Activated CD4-positive, alpha-beta T cell treated with anti-CD3 and anti-CD28 coated beads for 36 hours (primary cell): ENCODE measurements at regions not wholly inside any gene's neighbourhood (a gene's known extent, or its start where the extent isn't known, plus 50 kb on each side); places are given as distances from the start of the nearest gene placed in this dataset.

Experiments used
- ATAC-seq: fragments of 200-7000 bp; cut with Tn5 transposase; one replicate; pipeline ENCODE4 v1.10.0; 2021; ENCODE audit warnings: mild to moderate bottlenecking, moderate library complexity
- CTCF ChIA-PET: fragments of 350-600 bp; sonication (Branson Sonifier 250); formaldehyde crosslinking; loops from one replicate; lab custom pipeline; 2021; ENCODE audit warnings: antibody characterized with exemption; lab: Charles Lee
- POLR2A ChIA-PET: fragments of 350-600 bp; sonication (Branson Sonifier 250); formaldehyde crosslinking; loops from one replicate; lab custom pipeline; 2021; ENCODE audit warnings: antibody characterized with exemption, inconsistent platforms; lab: Charles Lee
- DNase-seq: peaks from one replicate; pipeline ENCODE4 v3.0.0-alpha.2; 2020
- H3K27ac Mint-ChIP-seq: one replicate; pipeline ENCODE4 v1.8.0; 2021; ENCODE audit warnings: mixed read lengths
- H3K27me3 Mint-ChIP-seq: one replicate; pipeline ENCODE4 v1.8.0; 2021; ENCODE audit warnings: mixed read lengths
- H3K36me3 Mint-ChIP-seq: one replicate; pipeline ENCODE4 v1.8.0; 2021; ENCODE audit warnings: low read depth, mixed read lengths
- H3K4me1 Mint-ChIP-seq: one replicate; pipeline ENCODE4 v1.8.0; 2021; ENCODE audit warnings: mixed read lengths
- H3K4me3 Mint-ChIP-seq: one replicate; pipeline ENCODE4 v1.8.0; 2021; ENCODE audit warnings: mild to moderate bottlenecking, moderate library complexity, mixed read lengths
- H3K9me3 Mint-ChIP-seq: one replicate; pipeline ENCODE4 v1.8.0; 2021; ENCODE audit warnings: low read depth, mixed read lengths
- intact Hi-C, 2 experiments: fragments of 100-400 bp; cut with DNase I in 1 of 2; cut with micrococcal nuclease in 1 of 2; formaldehyde crosslinking; loops; one replicate each; pipeline versions ENCODE4 v1.14.2 to v1.15.1; 2022 to 2024; cut with DNase I, micrococcal nuclease

DNA sequence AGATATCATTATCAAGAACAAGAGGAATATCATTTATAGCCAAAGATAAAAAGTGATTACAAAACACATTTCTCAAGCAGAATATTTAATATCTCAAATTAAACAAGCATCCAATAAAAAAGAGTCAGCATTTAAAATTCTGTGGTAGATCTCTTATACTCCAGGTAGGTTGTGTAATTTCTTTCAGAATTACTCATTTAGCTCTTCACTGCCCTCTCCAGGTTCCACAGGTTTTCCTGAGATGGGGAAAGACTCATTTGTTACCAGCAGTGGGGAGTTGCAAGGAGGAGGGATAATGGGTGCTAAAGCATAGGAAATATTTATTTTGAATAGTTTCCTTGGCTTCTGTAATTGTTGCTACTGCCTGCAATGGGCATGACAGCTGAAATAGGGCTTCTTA is 83.1 kb upstream of the RASGRP1 start:
- Mint-ChIP-seq H3K27me3 (no peaks in the 10 kb centered on the region), H3K27ac (peak overlapping the region; percentile 34), H3K9me3 (peaks cover 7% of the 10 kb centered on the region), H3K4me3 (no peak overlapping the region), H3K36me3 (peaks cover 2% of the 10 kb centered on the region), H3K4me1 (peaks cover 75% of the 10 kb centered on the region)
- ChIA-PET CTCF (interaction anchor here (1.1 to 2.4 kb wide), 13 partner anchors 9 to 84 kb away, joined by 3 to 11 read pairs (median 5); partner anchors contain the start of gene RASGRP1), POLR2A (interaction anchor here (0.6 to 0.7 kb wide), 2 partner anchors 35 to 84 kb away, joined by 3 to 12 read pairs; no protein-coding TSS in a partner anchor)
- DNase-seq (no peak), ATAC-seq (no peak)
- intact Hi-C loops = no loop called here

DNA sequence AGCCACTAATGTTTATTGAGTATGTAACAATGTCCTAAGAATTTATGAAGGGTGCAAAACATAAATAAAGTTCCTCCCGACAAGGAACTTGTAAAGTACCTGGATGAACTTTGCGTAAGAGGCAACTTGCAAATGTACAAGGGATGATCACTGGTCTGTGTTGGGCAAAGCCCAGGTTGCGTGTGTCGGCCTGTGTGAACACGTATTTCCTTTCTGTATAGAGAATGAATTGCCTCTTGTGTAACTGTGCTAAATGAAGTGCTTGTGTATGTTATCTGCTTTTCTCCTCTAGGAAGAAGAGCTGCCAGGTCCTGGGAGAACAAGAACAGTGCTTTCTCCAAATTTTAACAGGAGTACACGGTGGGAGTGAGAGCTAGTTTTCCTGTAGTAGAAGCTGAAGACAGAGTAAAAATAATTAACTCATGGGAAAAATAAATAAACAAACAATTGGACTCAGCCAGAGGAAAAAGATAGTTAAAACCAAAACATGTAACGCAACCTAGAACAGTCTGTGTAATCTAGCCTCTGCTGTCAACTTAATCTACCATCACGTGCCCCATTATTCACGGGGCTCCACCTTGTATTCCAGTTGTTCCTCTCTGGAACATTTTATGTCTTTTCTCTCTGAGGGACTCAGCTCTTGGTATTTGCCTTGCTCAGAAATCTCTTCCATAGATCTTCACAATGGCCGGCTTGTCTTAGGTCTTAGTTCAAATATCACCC is 83.7 kb upstream of the RASGRP1 start:
- no peaks in the 10 kb centered on the region for H3K27me3 Mint-ChIP-seq
- peaks cover 75% of the 10 kb centered on the region for H3K4me1 Mint-ChIP-seq
- intact Hi-C loops = no loop called here
- H3K9me3 Mint-ChIP-seq = peaks cover 7% of the 10 kb centered on the region
- no peak overlapping the region for H3K4me3 Mint-ChIP-seq
- ChIA-PET CTCF (interaction anchor here (0.9 to 2.4 kb wide), 19 partner anchors 9 to 84 kb away, joined by 3 to 11 read pairs (median 4); partner anchors contain the start of gene RASGRP1), POLR2A (interaction anchor here (0.7 kb wide), 1 partner anchor 84 kb away, joined by 3 read pairs; no protein-coding TSS in a partner anchor)
- ATAC-seq (no peak), DNase-seq (no peak)
- peaks cover 2% of the 10 kb centered on the region for H3K36me3 Mint-ChIP-seq
- H3K27ac Mint-ChIP-seq = peak overlapping the region; percentile 34

DNA sequence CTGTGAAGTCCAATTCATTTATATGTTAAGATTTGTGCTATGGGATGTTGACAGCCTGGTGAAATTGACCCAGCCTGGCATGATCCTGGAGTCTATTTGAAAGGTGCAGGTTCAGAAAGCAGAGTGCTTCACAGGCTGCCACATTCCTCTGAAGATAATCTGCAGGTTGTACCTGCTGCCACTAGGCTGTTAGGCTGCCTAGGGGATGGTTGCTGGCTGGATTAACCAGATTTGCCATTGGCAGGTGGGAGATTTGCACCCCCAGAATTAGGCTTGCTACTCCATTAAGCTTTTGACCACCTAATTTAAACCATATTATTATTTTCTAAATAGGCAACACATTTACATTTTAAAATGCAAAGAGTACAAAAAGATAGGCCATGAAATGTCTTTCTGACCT is 85.8 kb upstream of the RASGRP1 start:
- Mint-ChIP-seq H3K27ac (peak overlapping the region; percentile 92), H3K36me3 (peaks cover 3% of the 10 kb centered on the region), H3K4me1 (peaks cover 77% of the 10 kb centered on the region), H3K27me3 (no peaks in the 10 kb centered on the region), H3K9me3 (peaks cover 7% of the 10 kb centered on the region), H3K4me3 (no peak overlapping the region)
- ATAC-seq = no peak
- intact Hi-C loops = no loop called here
- ChIA-PET CTCF (interaction anchor here (0.6 to 4.5 kb wide), 16 partner anchors 8 to 157 kb away, joined by 3 to 44 read pairs (median 4); partner anchors contain the start of gene RASGRP1), POLR2A (no interaction called here)
- DNase-seq = no peak

DNA sequence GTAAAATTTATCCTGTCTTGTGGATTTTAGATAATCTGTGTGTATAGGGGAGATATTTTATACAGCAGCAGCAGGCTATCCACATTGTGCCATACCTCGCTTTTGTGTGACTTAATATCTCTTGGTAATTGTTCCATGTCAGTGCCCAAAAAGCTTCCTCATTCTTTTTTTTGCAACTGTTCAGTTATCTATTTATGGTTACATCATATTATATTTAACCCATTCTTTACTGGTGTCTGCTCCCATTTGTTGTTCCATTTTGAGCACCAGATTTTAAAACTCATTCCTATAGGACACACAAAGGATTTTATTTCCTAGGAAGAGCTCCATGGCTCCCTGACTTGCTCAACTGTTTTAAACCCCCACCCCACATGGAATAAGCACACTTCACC is 86.3 kb upstream of the RASGRP1 start:
- peaks cover 3% of the 10 kb centered on the region for H3K36me3 Mint-ChIP-seq
- ATAC-seq (no peak), DNase-seq (no peak)
- peaks cover 80% of the 10 kb centered on the region for H3K4me1 Mint-ChIP-seq
- CTCF ChIA-PET = interaction anchor here (0.6 to 4.5 kb wide), 21 partner anchors 8 to 157 kb away, joined by 3 to 44 read pairs (median 5); partner anchors contain the start of gene RASGRP1
- H3K4me3 Mint-ChIP-seq = peak overlapping the region; percentile 64
- no peaks in the 10 kb centered on the region for H3K27me3 Mint-ChIP-seq
- intact Hi-C loops = loop anchor here in 1 of 2 experiments (1.0 kb wide), 1 partner anchor 19 kb away; no protein-coding TSS in a partner anchor
- peak overlapping the region; percentile 92 for H3K27ac Mint-ChIP-seq
- POLR2A ChIA-PET = interaction anchor here (1.4 kb wide), 1 partner anchor 21 kb away, joined by 5 read pairs; no protein-coding TSS in a partner anchor
- peaks cover 7% of the 10 kb centered on the region for H3K9me3 Mint-ChIP-seq

DNA sequence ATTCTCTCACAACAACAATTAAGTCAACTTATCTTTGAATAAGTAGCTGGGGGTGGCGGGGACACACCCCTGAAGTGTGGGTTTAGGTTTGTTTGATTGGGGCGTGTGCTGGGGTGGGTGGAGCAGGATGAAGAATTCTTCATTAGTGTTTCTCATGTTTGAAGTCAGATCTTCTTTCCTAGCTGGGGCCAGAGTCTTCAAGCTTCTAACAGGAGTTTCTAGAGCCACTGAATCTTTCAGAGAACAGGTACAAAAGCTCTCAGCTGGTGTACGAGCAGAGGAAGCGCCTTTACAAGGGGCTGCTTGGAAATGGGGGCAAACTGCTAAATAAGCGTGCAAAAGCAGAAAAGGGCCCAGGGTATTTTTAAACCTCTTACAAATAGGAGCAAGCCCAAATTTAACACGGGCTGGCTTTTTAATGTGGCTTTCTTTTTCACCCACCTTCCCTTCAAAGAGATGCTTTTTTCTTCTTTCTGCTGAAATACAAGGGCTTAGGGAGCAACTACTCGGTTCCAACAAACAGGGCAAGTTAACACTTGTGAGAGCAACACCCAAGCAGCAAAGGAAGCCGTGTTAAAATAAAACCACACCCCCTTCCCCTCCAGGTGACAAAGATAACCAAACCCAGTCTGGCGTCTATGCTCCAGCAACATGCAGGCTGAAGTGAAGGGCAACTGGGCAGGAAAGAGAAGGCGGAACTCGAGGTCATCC is 86.9 kb upstream of the RASGRP1 start:
- Mint-ChIP-seq H3K9me3 (peaks cover 7% of the 10 kb centered on the region), H3K27ac (peak overlapping the region; percentile 92), H3K4me1 (peaks cover 80% of the 10 kb centered on the region), H3K4me3 (peak overlapping the region; percentile 64), H3K27me3 (no peaks in the 10 kb centered on the region), H3K36me3 (peaks cover 3% of the 10 kb centered on the region)
- DNase-seq (peak; percentile 68), ATAC-seq (peak; percentile 56)
- CTCF ChIA-PET = interaction anchor here (0.6 to 4.5 kb wide), 26 partner anchors 9 to 158 kb away, joined by 3 to 44 read pairs (median 4); partner anchors contain the start of gene RASGRP1
- POLR2A ChIA-PET = interaction anchor here (0.6 to 1.4 kb wide), 4 partner anchors 21 to 88 kb away, joined by 3 to 12 read pairs (median 5); no protein-coding TSS in a partner anchor
- intact Hi-C loops = loop anchor here (1.0 to 2.0 kb wide), 5 partner anchors 19 to 87 kb away; partner anchors contain the start of gene RASGRP1 (in 1 of the 2)

DNA sequence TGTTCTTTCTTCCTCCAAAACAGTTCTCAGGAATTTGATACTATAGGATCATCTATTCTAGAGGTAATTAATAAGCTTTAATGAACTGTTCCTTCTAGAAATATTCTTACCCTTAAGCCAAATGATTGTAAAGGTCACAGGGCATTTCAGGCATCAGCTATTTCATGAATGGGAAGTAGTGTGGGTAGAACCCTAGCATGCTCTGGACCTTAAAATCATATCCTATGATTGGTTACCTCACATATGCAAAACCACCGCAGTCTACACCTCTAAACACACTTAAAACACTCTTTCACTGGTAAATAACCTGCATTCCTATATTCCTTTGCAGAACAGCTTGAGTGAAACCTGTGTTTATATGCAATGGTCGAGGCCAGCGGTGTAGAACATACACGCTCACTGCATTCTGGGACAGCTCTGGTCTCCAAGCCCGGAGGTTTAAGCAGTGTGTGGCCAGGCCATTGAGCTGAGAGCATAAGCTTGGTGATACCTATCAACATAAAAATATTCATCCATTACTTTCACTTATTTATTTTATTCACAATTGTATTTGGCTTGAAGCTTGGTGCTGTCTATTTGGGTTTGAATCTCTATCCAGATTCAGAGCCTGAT is 87.7 kb upstream of the RASGRP1 start:
- no peak for ATAC-seq
- Mint-ChIP-seq H3K36me3 (peaks cover 3% of the 10 kb centered on the region), H3K4me1 (peaks cover 79% of the 10 kb centered on the region), H3K27me3 (no peaks in the 10 kb centered on the region), H3K9me3 (peaks cover 7% of the 10 kb centered on the region), H3K4me3 (peak overlapping the region; percentile 64), H3K27ac (peak overlapping the region; percentile 92)
- intact Hi-C loops = loop anchor here (2.0 kb wide), 4 partner anchors 31 to 87 kb away; partner anchors contain the start of gene RASGRP1 (in 1 of the 2)
- ChIA-PET CTCF (interaction anchor here (0.6 to 4.5 kb wide), 19 partner anchors 10 to 157 kb away, joined by 3 to 44 read pairs (median 10); partner anchors contain the start of gene RASGRP1), POLR2A (interaction anchor here (0.8 to 1.4 kb wide), 6 partner anchors 20 to 89 kb away, joined by 3 to 12 read pairs (median 5); no protein-coding TSS in a partner anchor)
- no peak for DNase-seq

DNA sequence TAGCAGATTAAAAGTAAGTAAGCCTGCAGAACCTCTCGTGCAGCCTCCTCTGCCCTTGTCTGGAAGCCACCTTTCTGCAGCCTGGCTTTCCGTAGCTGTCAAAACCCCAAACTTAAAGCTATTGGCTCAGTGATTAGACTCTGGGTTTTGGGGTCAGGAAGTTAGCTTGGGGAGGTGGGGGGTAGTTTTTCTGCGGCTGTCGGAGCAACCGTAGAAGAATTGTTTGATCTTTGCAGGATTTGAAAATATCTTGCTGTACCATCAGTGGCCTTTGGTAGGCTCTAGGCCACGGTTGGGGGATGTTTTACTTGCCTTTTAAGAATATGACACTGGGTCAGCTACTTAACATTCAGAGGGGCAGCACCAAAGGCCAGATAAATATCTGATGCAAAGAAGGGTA is 88.4 kb upstream of the RASGRP1 start:
- ATAC-seq = peak; percentile 66
- DNase-seq = peak; percentile 73
- peak overlapping the region; percentile 50 for H3K4me3 Mint-ChIP-seq
- peak overlapping the region; percentile 92 for H3K27ac Mint-ChIP-seq
- CTCF ChIA-PET = interaction anchor here (0.7 to 4.5 kb wide), 16 partner anchors 10 to 122 kb away, joined by 3 to 44 read pairs (median 12); partner anchors contain the start of gene RASGRP1
- peaks cover 3% of the 10 kb centered on the region for H3K36me3 Mint-ChIP-seq
- peaks cover 75% of the 10 kb centered on the region for H3K4me1 Mint-ChIP-seq
- H3K9me3 Mint-ChIP-seq = peaks cover 7% of the 10 kb centered on the region
- POLR2A ChIA-PET = interaction anchor here (0.7 to 1.6 kb wide), 8 partner anchors 13 to 89 kb away, joined by 3 to 6 read pairs (median 3); no protein-coding TSS in a partner anchor
- no peaks in the 10 kb centered on the region for H3K27me3 Mint-ChIP-seq
- intact Hi-C loops = loop anchor here (1.0 to 2.0 kb wide), 5 partner anchors 17 to 88 kb away; partner anchors contain the start of gene RASGRP1 (in 1 of the 2)

DNA sequence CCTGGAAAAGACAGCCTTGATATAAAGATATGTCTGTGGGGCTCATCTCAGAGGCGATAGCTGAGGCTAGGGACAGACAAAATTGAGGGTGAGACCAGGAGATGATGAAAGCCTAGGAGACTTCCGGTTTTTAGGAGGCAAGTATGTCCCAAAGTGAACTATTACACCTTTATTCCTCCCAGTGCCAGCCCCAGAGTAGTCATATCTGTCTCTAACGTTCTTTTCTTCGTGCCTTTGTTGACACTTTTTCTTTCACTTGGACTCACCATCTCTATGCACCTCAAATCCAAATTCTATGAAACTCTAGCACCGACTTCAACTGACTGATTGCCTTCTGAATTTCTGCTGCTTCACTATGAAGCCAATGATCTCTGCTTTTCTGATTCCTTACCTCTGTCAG is 93.8 kb upstream of the RASGRP1 start:
- no peak overlapping the region for H3K4me3 Mint-ChIP-seq
- POLR2A ChIA-PET = no interaction called here
- H3K9me3 Mint-ChIP-seq = peaks cover 3% of the 10 kb centered on the region
- DNase-seq (no peak), ATAC-seq (peak; percentile 71)
- CTCF ChIA-PET = interaction anchor here (0.5 to 8.2 kb wide), 8 partner anchors 11 to 95 kb away, joined by 3 to 46 read pairs (median 4); partner anchors contain the start of gene RASGRP1
- H3K27me3 Mint-ChIP-seq = no peaks in the 10 kb centered on the region
- peaks cover 3% of the 10 kb centered on the region for H3K36me3 Mint-ChIP-seq
- intact Hi-C loops = loop anchor here in 1 of 2 experiments (2.0 kb wide), 1 partner anchor 46 kb away; no protein-coding TSS in a partner anchor
- peak overlapping the region; percentile 77 for H3K27ac Mint-ChIP-seq
- peaks cover 73% of the 10 kb centered on the region for H3K4me1 Mint-ChIP-seq

DNA sequence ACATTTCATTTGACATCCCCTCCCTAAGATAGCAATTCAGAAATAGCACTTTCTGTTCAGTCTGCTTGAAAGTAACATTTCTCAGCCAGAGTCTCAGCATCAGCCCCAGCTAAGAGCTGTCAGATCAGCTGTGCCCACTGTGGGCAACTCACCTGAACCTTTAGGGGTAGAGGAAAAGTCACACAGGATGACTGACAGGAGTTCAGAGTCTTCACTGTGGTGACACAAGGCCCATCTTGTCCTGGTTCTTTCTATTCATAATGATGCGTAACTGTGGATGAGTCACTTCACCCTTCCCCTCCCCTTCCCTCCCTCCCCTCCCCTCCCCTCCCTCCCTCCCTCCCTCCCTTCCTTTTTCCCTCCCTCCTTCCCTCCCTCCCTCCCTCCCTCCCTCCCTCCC is 96.1 kb upstream of the RASGRP1 start:
- H3K4me3 Mint-ChIP-seq = peak overlapping the region; percentile 66
- no peaks in the 10 kb centered on the region for H3K27me3 Mint-ChIP-seq
- peaks cover 81% of the 10 kb centered on the region for H3K4me1 Mint-ChIP-seq
- H3K36me3 Mint-ChIP-seq = peaks cover 3% of the 10 kb centered on the region
- DNase-seq = peak; percentile 60
- intact Hi-C loops = loop anchor here (2.0 kb wide), 2 partner anchors 48 to 98 kb away; no protein-coding TSS in a partner anchor
- H3K9me3 Mint-ChIP-seq = peaks cover 3% of the 10 kb centered on the region
- ATAC-seq = peak; percentile 77
- ChIA-PET POLR2A (no interaction called here), CTCF (interaction anchor here (0.6 to 8.2 kb wide), 7 partner anchors 11 to 109 kb away, joined by 3 to 46 read pairs (median 4); partner anchors contain the start of gene RASGRP1)
- peak overlapping the region; percentile 97 for H3K27ac Mint-ChIP-seq
